GM23338 (cell line): ENCODE measurements at regions not wholly inside any gene's neighbourhood (a gene's known extent, or its start where the extent isn't known, plus 50 kb on each side); places are given as distances from the start of the nearest gene placed in this dataset.
A peak's percentile ranks its signal among the peaks of the same experiment; 100 is the strongest.

ENCODE experiments used
- ATAC-seq: fragments of 200-7000 bp; cut with Tn5 transposase; 3 replicates; pipeline ENCODE4 v1.9.1; 2020
- DNase-seq: peaks from one replicate; pipeline ENCODE4 v3.0.0-alpha.2; 2015; ENCODE audit warnings: low spot score
- H2AFZ ChIP-seq: fragments of 200-600 bp; sonication (generic); 2 replicates; pipeline ENCODE4 v1.8.0; 2016; ENCODE audit warnings: antibody characterized with exemption, mild to moderate bottlenecking, moderate library complexity
- H3F3A ChIP-seq: fragments of 200-600 bp; sonication (generic); replicated peaks from 2 replicates; pipeline ENCODE4 v1.8.0; 2017; ENCODE audit warnings: antibody characterized with exemption, mixed run types, low read depth
- H3K27ac ChIP-seq: fragments of 200-600 bp; sonication (generic); 2 replicates; pipeline ENCODE4 v1.6.1; 2016; ENCODE audit warnings: low read depth
- H3K27me3 ChIP-seq: fragments of 200-600 bp; sonication (generic); 2 replicates; pipeline ENCODE4 v1.8.0; 2016; ENCODE audit warnings: mild to moderate bottlenecking, mixed run types, moderate library complexity; ENCODE audit not compliant: insufficient read depth
- H3K36me3 ChIP-seq: fragments of 200-600 bp; sonication (generic); 2 replicates; pipeline ENCODE4 v1.8.0; 2016; ENCODE audit warnings: mild to moderate bottlenecking; ENCODE audit not compliant: insufficient read depth
- H3K4me1 ChIP-seq: fragments of 200-600 bp; sonication (generic); 2 replicates; pipeline ENCODE4 v1.8.0; 2016; ENCODE audit warnings: mild to moderate bottlenecking, moderate library complexity; ENCODE audit not compliant: insufficient read depth
- H3K4me2 ChIP-seq: fragments of 200-600 bp; sonication (generic); 2 replicates; pipeline ENCODE4 v1.7.1; 2017; ENCODE audit warnings: mixed run types
- H3K4me3 ChIP-seq: fragments of 200-600 bp; sonication (generic); 2 replicates; pipeline ENCODE4 v1.6.1; 2016; ENCODE audit warnings: mixed run types
- H3K79me2 ChIP-seq: fragments of 200-600 bp; sonication (generic); replicated peaks from 2 replicates; pipeline ENCODE4 v1.8.0; 2017; ENCODE audit warnings: mild to moderate bottlenecking; ENCODE audit not compliant: insufficient read depth
- H3K9me2 ChIP-seq: fragments of 200-600 bp; sonication (generic); 2 replicates; pipeline ENCODE4 v1.8.0; 2017; ENCODE audit not compliant: insufficient read depth
- H4K20me1 ChIP-seq: fragments of 200-600 bp; sonication (generic); replicated peaks from 2 replicates; pipeline ENCODE4 v1.8.0; 2017; ENCODE audit warnings: mild to moderate bottlenecking; ENCODE audit not compliant: insufficient read depth
- H3K27ac Mint-ChIP-seq: 2 replicates; pipeline ENCODE4 v1.8.0; 2020; ENCODE audit warnings: inconsistent platforms, mild to moderate bottlenecking, moderate library complexity, mixed read lengths
- H3K27me3 Mint-ChIP-seq: 3 replicates; pipeline ENCODE4 v1.8.0; 2022; ENCODE audit warnings: low read depth, mild to moderate bottlenecking, moderate library complexity, mixed read lengths, inconsistent platforms; ENCODE audit not compliant: insufficient read depth, poor library complexity
- H3K36me3 Mint-ChIP-seq: 3 replicates; pipeline ENCODE4 v1.8.0; 2021; ENCODE audit warnings: low read depth, mild to moderate bottlenecking, inconsistent platforms, moderate library complexity, mixed read lengths
- H3K4me1 Mint-ChIP-seq: 3 replicates; pipeline ENCODE4 v1.8.0; 2020; ENCODE audit warnings: mild to moderate bottlenecking, inconsistent platforms, mixed read lengths
- H3K4me3 Mint-ChIP-seq: 3 replicates; pipeline ENCODE4 v1.8.0; 2021; ENCODE audit warnings: moderate library complexity, mild to moderate bottlenecking, inconsistent platforms, mixed read lengths
- H3K9me3 Mint-ChIP-seq: 3 replicates; pipeline ENCODE4 v1.8.0; 2020; ENCODE audit warnings: moderate library complexity, mild to moderate bottlenecking, inconsistent platforms, mixed read lengths
- CREB1 ChIP-seq: fragments of 250-450 bp; sonication (Bioruptor Pico); IDR thresholded peaks from 2 replicates; pipeline ENCODE4 v1.5.0; 2020; ENCODE audit warnings: low read depth, mild to moderate bottlenecking, moderate library complexity
- EZH2 ChIP-seq: fragments of 200-600 bp; sonication (generic); IDR thresholded peaks from one replicate; pipeline ENCODE4 v1.8.0; 2017; ENCODE audit warnings: antibody characterized with exemption, mild to moderate bottlenecking, low read depth; ENCODE audit not compliant: unreplicated experiment
- EZH2phosphoT487 ChIP-seq: fragments of 200-600 bp; sonication (generic); IDR thresholded peaks from one replicate; pipeline ENCODE4 v1.8.1; 2018; ENCODE audit warnings: antibody characterized with exemption; ENCODE audit not compliant: unreplicated experiment
- JUNB ChIP-seq: IDR thresholded peaks from one replicate; pipeline ENCODE4 v1.6.1; 2016; ENCODE audit warnings: antibody characterized with exemption; ENCODE audit not compliant: unreplicated experiment
- NANOG ChIP-seq: IDR thresholded peaks from 2 replicates; pipeline ENCODE4 v1.6.1; 2016; ENCODE audit warnings: antibody characterized with exemption, borderline replicate concordance
- POLR2AphosphoS5 ChIP-seq: IDR thresholded peaks from 2 replicates; pipeline ENCODE4 v1.6.1; 2016; ENCODE audit warnings: antibody characterized with exemption, low read depth
- STAT1 ChIP-seq: IDR thresholded peaks from one replicate; pipeline ENCODE4 v1.6.1; 2016; ENCODE audit warnings: antibody characterized with exemption; ENCODE audit not compliant: unreplicated experiment
- ZNF114 ChIP-seq: fragments of 250-450 bp; sonication (Bioruptor Pico); IDR thresholded peaks from 2 replicates; pipeline ENCODE4 v1.5.0; 2020; ENCODE audit warnings: mild to moderate bottlenecking, moderate library complexity
- ZNF331 ChIP-seq: fragments of 250-450 bp; sonication (Bioruptor Pico); IDR thresholded peaks from 2 replicates; pipeline ENCODE4 v1.5.0; 2020; ENCODE audit warnings: low read depth, mild to moderate bottlenecking, moderate library complexity
- TF ChIP-seq, protein P1 (sequence below): IDR thresholded peaks from one replicate; pipeline ENCODE4 v1.6.1; 2018; ENCODE audit warnings: antibody characterized with exemption; ENCODE audit not compliant: unreplicated experiment
- TF ChIP-seq, protein P2 (sequence below): fragments of 250-450 bp; sonication (Bioruptor Pico); IDR thresholded peaks from 2 replicates; pipeline ENCODE4 v1.5.0; 2020; ENCODE audit warnings: mild to moderate bottlenecking, moderate library complexity
- TF ChIP-seq, protein P3 (sequence below), 2 experiments: fragments of 200-600 bp in 1 of 2; sonication (generic) in 1 of 2; conservative IDR thresholded peaks; 2 replicates each; pipeline versions ENCODE4 v1.5.1 to v1.6.1; 2016 to 2017; ENCODE audit warnings: antibody characterized with exemption in 2 of 2, low read depth in 2 of 2, mild to moderate bottlenecking in 2 of 2, moderate library complexity in 1 of 2
- TF ChIP-seq, protein P4 (sequence below): IDR thresholded peaks from 2 replicates; pipeline ENCODE4 v1.6.1; 2016; ENCODE audit warnings: antibody characterized with exemption

DNA sequence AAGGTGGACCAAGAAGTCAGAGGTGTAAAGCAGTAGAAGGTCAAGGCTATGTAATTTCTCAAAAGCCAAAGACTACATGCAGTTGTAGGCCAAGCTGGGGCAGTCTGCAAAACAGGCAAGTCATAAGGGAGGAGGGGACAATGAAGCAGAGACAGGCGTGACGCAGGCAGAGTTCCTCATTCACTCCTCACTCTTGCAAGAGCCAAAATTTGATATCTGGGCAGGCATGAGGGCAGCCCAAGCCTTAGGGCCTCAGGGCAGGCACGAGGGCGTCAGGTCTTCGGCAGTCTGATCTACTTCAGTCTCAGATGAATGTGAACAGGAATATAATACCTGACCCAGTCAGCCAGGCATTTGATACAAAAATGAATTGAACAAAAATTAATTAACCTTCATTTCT lies 86.4 kb upstream of the AGA start:
- no peak overlapping the region for H3K27ac ChIP-seq
- DNase-seq (no peak), ATAC-seq (no peak)
- no peak overlapping the region for H3K27ac Mint-ChIP-seq
- H3F3A ChIP-seq = no peaks in the 10 kb centered on the region
- no peaks in the 10 kb centered on the region for H3K36me3 Mint-ChIP-seq
- H3K4me3 Mint-ChIP-seq = no peak overlapping the region
- no peaks in the 10 kb centered on the region; the same call in 2 of the 3 replicates for H3K9me3 Mint-ChIP-seq
- H3K4me1 Mint-ChIP-seq = no peaks in the 10 kb centered on the region; the same call in 2 of the 3 replicates
- H3K79me2 ChIP-seq = no peaks in the 10 kb centered on the region
- H3K4me2 ChIP-seq = no peak overlapping the region
- no peak overlapping the region for H3K4me3 ChIP-seq
- no peaks in the 10 kb centered on the region for H3K9me2 ChIP-seq
- H2AFZ ChIP-seq = peak overlapping the region; percentile 28; the same call in 1 of the 2 replicates
- no peaks in the 10 kb centered on the region; the same call in 1 of the 2 replicates for H4K20me1 ChIP-seq
- H3K27me3 Mint-ChIP-seq = peaks cover 2% of the 10 kb centered on the region
- no peaks in the 10 kb centered on the region for H3K36me3 ChIP-seq
- no peaks in the 10 kb centered on the region for H3K4me1 ChIP-seq
- no peak for TF ChIP-seq ZNF331 (CRISPR knock-in tag)
- no peak for TF ChIP-seq JUNB
- TF ChIP-seq STAT1 = no peak
- TF ChIP-seq, protein P1, sequence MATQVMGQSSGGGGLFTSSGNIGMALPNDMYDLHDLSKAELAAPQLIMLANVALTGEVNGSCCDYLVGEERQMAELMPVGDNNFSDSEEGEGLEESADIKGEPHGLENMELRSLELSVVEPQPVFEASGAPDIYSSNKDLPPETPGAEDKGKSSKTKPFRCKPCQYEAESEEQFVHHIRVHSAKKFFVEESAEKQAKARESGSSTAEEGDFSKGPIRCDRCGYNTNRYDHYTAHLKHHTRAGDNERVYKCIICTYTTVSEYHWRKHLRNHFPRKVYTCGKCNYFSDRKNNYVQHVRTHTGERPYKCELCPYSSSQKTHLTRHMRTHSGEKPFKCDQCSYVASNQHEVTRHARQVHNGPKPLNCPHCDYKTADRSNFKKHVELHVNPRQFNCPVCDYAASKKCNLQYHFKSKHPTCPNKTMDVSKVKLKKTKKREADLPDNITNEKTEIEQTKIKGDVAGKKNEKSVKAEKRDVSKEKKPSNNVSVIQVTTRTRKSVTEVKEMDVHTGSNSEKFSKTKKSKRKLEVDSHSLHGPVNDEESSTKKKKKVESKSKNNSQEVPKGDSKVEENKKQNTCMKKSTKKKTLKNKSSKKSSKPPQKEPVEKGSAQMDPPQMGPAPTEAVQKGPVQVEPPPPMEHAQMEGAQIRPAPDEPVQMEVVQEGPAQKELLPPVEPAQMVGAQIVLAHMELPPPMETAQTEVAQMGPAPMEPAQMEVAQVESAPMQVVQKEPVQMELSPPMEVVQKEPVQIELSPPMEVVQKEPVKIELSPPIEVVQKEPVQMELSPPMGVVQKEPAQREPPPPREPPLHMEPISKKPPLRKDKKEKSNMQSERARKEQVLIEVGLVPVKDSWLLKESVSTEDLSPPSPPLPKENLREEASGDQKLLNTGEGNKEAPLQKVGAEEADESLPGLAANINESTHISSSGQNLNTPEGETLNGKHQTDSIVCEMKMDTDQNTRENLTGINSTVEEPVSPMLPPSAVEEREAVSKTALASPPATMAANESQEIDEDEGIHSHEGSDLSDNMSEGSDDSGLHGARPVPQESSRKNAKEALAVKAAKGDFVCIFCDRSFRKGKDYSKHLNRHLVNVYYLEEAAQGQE = no peak
- no peak for TF ChIP-seq NANOG
- TF ChIP-seq, protein P2, sequence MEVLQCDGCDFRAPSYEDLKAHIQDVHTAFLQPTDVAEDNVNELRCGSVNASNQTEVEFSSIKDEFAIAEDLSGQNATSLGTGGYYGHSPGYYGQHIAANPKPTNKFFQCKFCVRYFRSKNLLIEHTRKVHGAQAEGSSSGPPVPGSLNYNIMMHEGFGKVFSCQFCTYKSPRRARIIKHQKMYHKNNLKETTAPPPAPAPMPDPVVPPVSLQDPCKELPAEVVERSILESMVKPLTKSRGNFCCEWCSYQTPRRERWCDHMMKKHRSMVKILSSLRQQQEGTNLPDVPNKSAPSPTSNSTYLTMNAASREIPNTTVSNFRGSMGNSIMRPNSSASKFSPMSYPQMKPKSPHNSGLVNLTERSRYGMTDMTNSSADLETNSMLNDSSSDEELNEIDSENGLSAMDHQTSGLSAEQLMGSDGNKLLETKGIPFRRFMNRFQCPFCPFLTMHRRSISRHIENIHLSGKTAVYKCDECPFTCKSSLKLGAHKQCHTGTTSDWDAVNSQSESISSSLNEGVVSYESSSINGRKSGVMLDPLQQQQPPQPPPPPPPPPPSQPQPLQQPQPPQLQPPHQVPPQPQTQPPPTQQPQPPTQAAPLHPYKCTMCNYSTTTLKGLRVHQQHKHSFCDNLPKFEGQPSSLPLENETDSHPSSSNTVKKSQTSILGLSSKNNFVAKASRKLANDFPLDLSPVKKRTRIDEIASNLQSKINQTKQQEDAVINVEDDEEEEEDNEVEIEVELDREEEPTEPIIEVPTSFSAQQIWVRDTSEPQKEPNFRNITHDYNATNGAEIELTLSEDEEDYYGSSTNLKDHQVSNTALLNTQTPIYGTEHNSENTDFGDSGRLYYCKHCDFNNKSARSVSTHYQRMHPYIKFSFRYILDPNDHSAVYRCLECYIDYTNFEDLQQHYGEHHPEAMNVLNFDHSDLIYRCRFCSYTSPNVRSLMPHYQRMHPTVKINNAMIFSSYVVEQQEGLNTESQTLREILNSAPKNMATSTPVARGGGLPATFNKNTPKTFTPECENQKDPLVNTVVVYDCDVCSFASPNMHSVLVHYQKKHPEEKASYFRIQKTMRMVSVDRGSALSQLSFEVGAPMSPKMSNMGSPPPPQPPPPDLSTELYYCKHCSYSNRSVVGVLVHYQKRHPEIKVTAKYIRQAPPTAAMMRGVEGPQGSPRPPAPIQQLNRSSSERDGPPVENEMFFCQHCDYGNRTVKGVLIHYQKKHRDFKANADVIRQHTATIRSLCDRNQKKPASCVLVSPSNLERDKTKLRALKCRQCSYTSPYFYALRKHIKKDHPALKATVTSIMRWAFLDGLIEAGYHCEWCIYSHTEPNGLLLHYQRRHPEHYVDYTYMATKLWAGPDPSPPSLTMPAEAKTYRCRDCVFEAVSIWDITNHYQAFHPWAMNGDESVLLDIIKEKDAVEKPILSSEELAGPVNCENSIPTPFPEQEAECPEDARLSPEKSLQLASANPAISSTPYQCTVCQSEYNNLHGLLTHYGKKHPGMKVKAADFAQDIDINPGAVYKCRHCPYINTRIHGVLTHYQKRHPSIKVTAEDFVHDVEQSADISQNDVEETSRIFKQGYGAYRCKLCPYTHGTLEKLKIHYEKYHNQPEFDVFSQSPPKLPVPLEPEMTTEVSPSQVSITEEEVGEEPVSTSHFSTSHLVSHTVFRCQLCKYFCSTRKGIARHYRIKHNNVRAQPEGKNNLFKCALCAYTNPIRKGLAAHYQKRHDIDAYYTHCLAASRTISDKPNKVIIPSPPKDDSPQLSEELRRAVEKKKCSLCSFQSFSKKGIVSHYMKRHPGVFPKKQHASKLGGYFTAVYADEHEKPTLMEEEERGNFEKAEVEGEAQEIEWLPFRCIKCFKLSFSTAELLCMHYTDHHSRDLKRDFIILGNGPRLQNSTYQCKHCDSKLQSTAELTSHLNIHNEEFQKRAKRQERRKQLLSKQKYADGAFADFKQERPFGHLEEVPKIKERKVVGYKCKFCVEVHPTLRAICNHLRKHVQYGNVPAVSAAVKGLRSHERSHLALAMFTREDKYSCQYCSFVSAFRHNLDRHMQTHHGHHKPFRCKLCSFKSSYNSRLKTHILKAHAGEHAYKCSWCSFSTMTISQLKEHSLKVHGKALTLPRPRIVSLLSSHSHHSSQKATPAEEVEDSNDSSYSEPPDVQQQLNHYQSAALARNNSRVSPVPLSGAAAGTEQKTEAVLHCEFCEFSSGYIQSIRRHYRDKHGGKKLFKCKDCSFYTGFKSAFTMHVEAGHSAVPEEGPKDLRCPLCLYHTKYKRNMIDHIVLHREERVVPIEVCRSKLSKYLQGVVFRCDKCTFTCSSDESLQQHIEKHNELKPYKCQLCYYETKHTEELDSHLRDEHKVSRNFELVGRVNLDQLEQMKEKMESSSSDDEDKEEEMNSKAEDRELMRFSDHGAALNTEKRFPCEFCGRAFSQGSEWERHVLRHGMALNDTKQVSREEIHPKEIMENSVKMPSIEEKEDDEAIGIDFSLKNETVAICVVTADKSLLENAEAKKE (CRISPR knock-in tag) = no peak
- no peak for TF ChIP-seq ZNF114 (CRISPR knock-in tag)
- no peak for TF ChIP-seq EZH2phosphoT487
- no peak for TF ChIP-seq POLR2AphosphoS5
- TF ChIP-seq, protein P3, sequence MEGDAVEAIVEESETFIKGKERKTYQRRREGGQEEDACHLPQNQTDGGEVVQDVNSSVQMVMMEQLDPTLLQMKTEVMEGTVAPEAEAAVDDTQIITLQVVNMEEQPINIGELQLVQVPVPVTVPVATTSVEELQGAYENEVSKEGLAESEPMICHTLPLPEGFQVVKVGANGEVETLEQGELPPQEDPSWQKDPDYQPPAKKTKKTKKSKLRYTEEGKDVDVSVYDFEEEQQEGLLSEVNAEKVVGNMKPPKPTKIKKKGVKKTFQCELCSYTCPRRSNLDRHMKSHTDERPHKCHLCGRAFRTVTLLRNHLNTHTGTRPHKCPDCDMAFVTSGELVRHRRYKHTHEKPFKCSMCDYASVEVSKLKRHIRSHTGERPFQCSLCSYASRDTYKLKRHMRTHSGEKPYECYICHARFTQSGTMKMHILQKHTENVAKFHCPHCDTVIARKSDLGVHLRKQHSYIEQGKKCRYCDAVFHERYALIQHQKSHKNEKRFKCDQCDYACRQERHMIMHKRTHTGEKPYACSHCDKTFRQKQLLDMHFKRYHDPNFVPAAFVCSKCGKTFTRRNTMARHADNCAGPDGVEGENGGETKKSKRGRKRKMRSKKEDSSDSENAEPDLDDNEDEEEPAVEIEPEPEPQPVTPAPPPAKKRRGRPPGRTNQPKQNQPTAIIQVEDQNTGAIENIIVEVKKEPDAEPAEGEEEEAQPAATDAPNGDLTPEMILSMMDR (conservative IDR thresholded peaks at IDR 0.05; ENCODE audit: low read depth in 2 of 2) = no peak
- no peak for TF ChIP-seq CREB1 (CRISPR knock-in tag)
- TF ChIP-seq, protein P4, sequence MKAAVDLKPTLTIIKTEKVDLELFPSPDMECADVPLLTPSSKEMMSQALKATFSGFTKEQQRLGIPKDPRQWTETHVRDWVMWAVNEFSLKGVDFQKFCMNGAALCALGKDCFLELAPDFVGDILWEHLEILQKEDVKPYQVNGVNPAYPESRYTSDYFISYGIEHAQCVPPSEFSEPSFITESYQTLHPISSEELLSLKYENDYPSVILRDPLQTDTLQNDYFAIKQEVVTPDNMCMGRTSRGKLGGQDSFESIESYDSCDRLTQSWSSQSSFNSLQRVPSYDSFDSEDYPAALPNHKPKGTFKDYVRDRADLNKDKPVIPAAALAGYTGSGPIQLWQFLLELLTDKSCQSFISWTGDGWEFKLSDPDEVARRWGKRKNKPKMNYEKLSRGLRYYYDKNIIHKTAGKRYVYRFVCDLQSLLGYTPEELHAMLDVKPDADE = no peak
- TF ChIP-seq EZH2 = no peak
- no peaks in the 10 kb centered on the region for H3K27me3 ChIP-seq
